Keratinocyte (primary cell): ENCODE measurements at regions not wholly inside any gene's neighbourhood (a gene's known extent, or its start where the extent isn't known, plus 50 kb on each side); places are given as distances from the start of the nearest gene placed in this dataset.

ENCODE experiments used
- DNase-seq: peaks from one replicate; pipeline ENCODE4 v3.0.0-alpha.2; 2011; ENCODE audit warnings: low read depth, missing footprints, low spot score
- FAIRE-seq: peaks from 2 replicates; lab custom pipeline; 2011; peaks lifted over from hg19 to GRCh38; lab: Jason Lieb, UNC
- H2AFZ ChIP-seq: 2 replicates; pipeline ENCODE4 v1.6.0; 2012; ENCODE audit warnings: low read length, control low read depth, inconsistent platforms; ENCODE audit not compliant: control insufficient read depth
- H3K27ac ChIP-seq: 2 replicates; pipeline ENCODE4 v1.5.1; 2011; ENCODE audit warnings: low read length; ENCODE audit not compliant: control insufficient read depth, insufficient read depth
- H3K27me3 ChIP-seq: 3 replicates; pipeline ENCODE4 v1.6.0; 2011; ENCODE audit warnings: low read length; ENCODE audit not compliant: control insufficient read depth, insufficient read depth; ENCODE audit errors: extremely low read depth
- H3K36me3 ChIP-seq, 2 experiments: 2 replicates in 1 of 2; 3 replicates in 1 of 2; pipeline ENCODE4 v1.5.1; 2011; ENCODE audit warnings: low read length in 2 of 2, mild to moderate bottlenecking in 1 of 2; ENCODE audit not compliant: control insufficient read depth in 2 of 2, insufficient read depth in 2 of 2; ENCODE audit errors: extremely low read depth in 1 of 2
- H3K4me1 ChIP-seq: 3 replicates; pipeline ENCODE4 v1.5.1; 2011; ENCODE audit warnings: low read length; ENCODE audit not compliant: control insufficient read depth, insufficient read depth; ENCODE audit errors: extremely low read depth
- H3K4me2 ChIP-seq: 3 replicates; pipeline ENCODE4 v1.6.0; 2011; ENCODE audit warnings: low read depth, low read length; ENCODE audit not compliant: control insufficient read depth, insufficient read depth; ENCODE audit errors: extremely low read depth
- H3K4me3 ChIP-seq, 3 experiments: fragments of 200-600 bp in 1 of 3; sonication (generic) in 1 of 3; 2 replicates in 2 of 3; 3 replicates in 1 of 3; pipeline ENCODE4 v1.5.1; 2011 to 2016; ENCODE audit warnings: low read length in 3 of 3, mild to moderate bottlenecking in 3 of 3, control low read depth in 2 of 3, inconsistent platforms in 1 of 3, low read depth in 1 of 3, mixed read lengths in 1 of 3, mixed run types in 1 of 3, moderate library complexity in 1 of 3; ENCODE audit not compliant: control insufficient read depth in 2 of 3, insufficient read depth in 2 of 3; ENCODE audit errors: extremely low read depth in 1 of 3
- H3K79me2 ChIP-seq: 2 replicates; pipeline ENCODE4 v1.6.0; 2012; ENCODE audit warnings: low read length; ENCODE audit not compliant: control insufficient read depth, insufficient read depth
- H3K9ac ChIP-seq: 3 replicates; pipeline ENCODE4 v1.6.0; 2011; ENCODE audit warnings: low read length; ENCODE audit not compliant: control insufficient read depth, insufficient read depth; ENCODE audit errors: extremely low read depth
- H3K9me1 ChIP-seq: 3 replicates; pipeline ENCODE4 v1.6.0; 2011; ENCODE audit warnings: low read length; ENCODE audit not compliant: control insufficient read depth, insufficient read depth; ENCODE audit errors: extremely low read depth
- H3K9me3 ChIP-seq: 2 replicates; pipeline ENCODE4 v1.5.1; 2012; ENCODE audit warnings: low read depth, low read length; ENCODE audit not compliant: control insufficient read depth
- H4K20me1 ChIP-seq: 3 replicates; pipeline ENCODE4 v1.6.0; 2011; ENCODE audit warnings: low read length; ENCODE audit not compliant: control insufficient read depth, insufficient read depth; ENCODE audit errors: extremely low read depth
- CTCF ChIP-seq, 3 experiments: IDR thresholded peaks in 1 of 3; conservative IDR thresholded peaks in 1 of 3; optimal IDR thresholded peaks in 1 of 3; 2 replicates in 2 of 3; 3 replicates in 1 of 3; pipeline versions ENCODE3 to v1.5.1; 2011; ENCODE audit warnings: low read length in 3 of 3, mild to moderate bottlenecking in 3 of 3, moderate library complexity in 2 of 3, control low read depth in 1 of 3, inconsistent platforms in 1 of 3; ENCODE audit not compliant: insufficient read depth in 2 of 3; ENCODE audit errors: extremely low read depth in 1 of 3
- EZH2 ChIP-seq: IDR thresholded peaks from one replicate; pipeline ENCODE4 v1.6.1; 2012; ENCODE audit warnings: inconsistent platforms, mild to moderate bottlenecking, low read length, moderate library complexity
- dilution Hi-C: fragments of 300-500 bp; cut with MboI; formaldehyde crosslinking; loops from one replicate; pipeline ENCODE4 v1.7.0; 2020; ENCODE audit warnings: low sequenced_read_pairs; ENCODE audit not compliant: extremely low pct_ligation_motif_present

GRCh38 chr2:196367633-196368032 is 196.3 kb upstream of the STK17B start:
- Histone ChIP-seq H3K36me3 (no peaks in the 10 kb centered on the region), H3K79me2 (no peaks in the 10 kb centered on the region), H3K9ac (no peak overlapping the region), H3K9me3 (no peaks in the 10 kb centered on the region), H3K4me3 (no peak overlapping the region), H3K27me3 (no peaks in the 10 kb centered on the region), H3K9me1 (no peaks in the 10 kb centered on the region), H3K27ac (no peak overlapping the region), H2AFZ (no peak overlapping the region), H4K20me1 (no peaks in the 10 kb centered on the region), H3K4me2 (no peak overlapping the region), H3K4me1 (peaks cover 11% of the 10 kb centered on the region)
- no peak for DNase-seq
- dilution Hi-C loops = no loop called here
- no peak for FAIRE-seq
- TF ChIP-seq EZH2 = no peak
- TF ChIP-seq CTCF (optimal IDR thresholded peaks at IDR 0.05 in 1 of 3, IDR thresholded peaks at IDR 0.05 in 1 of 3, conservative IDR thresholded peaks at IDR 0.05 in 1 of 3; ENCODE audit: extremely low read depth in 1 of 3, insufficient read depth in 2 of 3, low read length in 3 of 3) = no peak

GRCh38 chr2:196368546-196369225 is 197.3 kb upstream of the STK17B start:
- FAIRE-seq = no peak
- H2AFZ ChIP-seq = no peak overlapping the region
- H3K4me3 ChIP-seq = no peak overlapping the region
- TF ChIP-seq CTCF (optimal IDR thresholded peaks at IDR 0.05 in 1 of 3, IDR thresholded peaks at IDR 0.05 in 1 of 3, conservative IDR thresholded peaks at IDR 0.05 in 1 of 3; ENCODE audit: extremely low read depth in 1 of 3, insufficient read depth in 2 of 3, low read length in 3 of 3) = no peak
- no peak for TF ChIP-seq EZH2
- no peaks in the 10 kb centered on the region for H3K79me2 ChIP-seq
- peaks cover 11% of the 10 kb centered on the region for H3K4me1 ChIP-seq
- no peaks in the 10 kb centered on the region for H3K9me3 ChIP-seq
- no peaks in the 10 kb centered on the region for H3K36me3 ChIP-seq
- no peak for DNase-seq
- no peaks in the 10 kb centered on the region for H4K20me1 ChIP-seq
- H3K27ac ChIP-seq = no peak overlapping the region
- dilution Hi-C loops = no loop called here
- no peaks in the 10 kb centered on the region for H3K27me3 ChIP-seq
- no peaks in the 10 kb centered on the region for H3K9me1 ChIP-seq
- no peak overlapping the region for H3K9ac ChIP-seq
- no peak overlapping the region for H3K4me2 ChIP-seq
